HG02973 (cell line): ENCODE measurements at regions not wholly inside any gene's neighbourhood (a gene's known extent, or its start where the extent isn't known, plus 50 kb on each side); places are given as distances from the start of the nearest gene placed in this dataset.
"Not testable (repeated sequence)": the region's sequence is repeated elsewhere in the genome, so short reads cannot be mapped to it uniquely, and the experiment has no call there.

ENCODE experiments used
- ATAC-seq: cut with Tn5 transposase; IDR thresholded peaks from one replicate; pipeline ENCODE4 v1.9.1; 2021; ENCODE audit warnings: moderate library complexity; ENCODE audit not compliant: unreplicated experiment

DNA sequence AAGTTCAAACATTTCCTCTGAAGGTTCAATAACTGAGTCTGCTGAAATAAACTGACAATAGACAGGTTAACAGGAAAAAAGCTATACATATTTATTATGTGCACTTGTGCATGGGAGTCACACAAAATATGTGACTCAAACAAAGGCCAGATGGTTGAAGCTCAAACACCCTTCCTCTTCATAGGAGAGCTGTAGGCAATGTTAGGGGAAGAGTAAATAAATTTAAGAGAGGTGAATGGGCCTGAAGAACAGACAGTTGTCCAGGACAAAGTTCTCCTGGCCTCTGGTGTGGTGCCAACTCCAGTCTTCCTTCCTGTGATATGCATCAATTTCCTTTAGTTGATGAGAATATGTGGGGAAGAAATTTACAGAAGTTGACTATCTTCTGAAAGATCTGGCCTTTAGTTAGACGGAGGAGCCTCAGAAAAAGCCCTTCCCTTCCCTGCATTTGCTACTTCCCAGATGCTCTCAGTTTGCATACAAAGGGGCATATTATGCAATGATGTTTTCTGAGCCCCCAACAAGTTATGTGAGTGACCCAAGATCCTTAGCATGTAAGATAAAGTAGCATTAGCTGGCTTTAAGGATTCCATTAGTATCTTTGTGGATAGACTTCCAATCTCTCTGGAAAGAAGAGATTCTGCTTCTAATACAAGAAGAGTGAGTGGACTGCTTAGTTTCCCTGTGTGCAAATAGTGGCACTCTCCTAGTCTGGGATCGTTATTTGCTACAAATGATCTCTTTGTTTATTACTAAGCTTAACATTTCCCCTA, 96.4 kb upstream of the IGSF10 start:
- no peak for ATAC-seq

DNA sequence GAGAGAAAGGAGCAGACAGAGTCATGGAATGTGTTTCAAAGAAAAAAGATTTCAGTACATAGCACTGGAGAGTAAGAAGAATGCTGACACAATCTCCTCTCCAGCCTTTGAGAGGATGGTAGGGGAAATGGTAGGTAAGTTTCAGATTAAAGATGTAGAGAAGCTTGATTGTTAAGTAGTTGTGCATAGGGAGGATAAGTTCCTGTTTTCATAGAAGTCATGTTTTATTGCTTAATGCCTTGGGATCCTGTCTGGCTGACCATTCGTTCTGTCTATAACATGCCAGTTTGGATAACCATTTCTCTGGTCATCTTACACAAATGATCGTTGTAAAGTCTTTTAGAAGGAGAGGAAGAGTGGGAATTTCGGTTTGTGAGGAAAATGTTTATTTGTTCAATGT, 95.7 kb upstream of the IGSF10 start:
- ATAC-seq: no peak

DNA sequence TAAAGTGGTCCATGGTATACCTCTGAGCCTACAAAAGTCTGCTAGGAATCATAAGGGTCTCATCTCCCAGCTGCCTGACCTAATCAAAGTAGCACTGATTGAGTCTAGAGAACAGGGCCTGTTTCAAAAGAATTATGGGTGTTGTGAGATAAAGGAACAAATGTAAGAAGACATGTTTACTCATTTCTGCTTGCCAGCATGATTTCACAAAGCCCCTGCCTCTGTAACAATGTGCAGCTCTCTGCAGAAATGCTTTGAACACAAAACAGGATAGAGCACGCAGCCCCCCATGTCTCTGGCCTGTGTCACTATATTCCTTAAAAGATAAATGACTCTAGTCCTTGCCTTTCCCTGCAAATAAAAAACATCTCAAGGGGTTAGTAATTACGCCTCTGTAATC, 94.7 kb upstream of the IGSF10 start:
- no peak for ATAC-seq

DNA sequence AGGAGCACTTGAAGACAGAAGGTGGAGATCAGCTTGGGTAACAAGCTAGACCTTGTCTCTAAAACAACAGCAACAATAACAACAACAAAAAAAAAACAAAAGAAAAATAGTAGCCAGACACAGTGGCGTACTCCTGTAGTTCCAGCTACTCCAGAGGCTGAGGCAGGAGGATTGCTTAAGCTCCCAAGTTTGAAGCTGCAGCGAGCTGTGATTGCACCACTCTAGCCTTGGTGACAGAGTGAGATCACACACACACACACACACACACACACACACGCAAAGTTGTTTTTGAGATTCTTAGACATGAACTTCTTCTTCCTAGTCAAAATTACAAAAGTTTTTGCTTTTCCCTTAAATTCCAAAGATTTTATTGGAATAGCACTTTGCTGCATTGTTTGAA, 93.0 kb upstream of the IGSF10 start:
- no peak for ATAC-seq

DNA sequence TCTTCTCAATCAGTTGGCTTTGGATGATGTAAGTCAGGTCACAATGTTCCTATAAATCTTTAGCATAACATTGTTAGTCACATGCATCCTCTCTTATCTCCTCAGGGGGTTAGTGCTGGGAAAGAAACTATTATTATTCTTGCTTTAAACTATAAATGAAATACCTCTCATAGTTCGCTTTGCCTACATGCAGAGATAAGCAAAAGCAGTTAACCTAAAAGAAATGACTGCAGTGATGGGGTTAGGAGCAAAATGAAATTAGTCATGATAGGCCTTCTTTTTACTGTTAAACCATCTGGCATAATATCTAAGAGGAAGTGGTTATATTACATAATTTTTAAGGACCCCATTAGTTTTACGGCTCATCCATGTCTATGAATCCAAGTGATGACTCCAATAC, 91.7 kb upstream of the IGSF10 start:
- ATAC-seq: no peak

DNA sequence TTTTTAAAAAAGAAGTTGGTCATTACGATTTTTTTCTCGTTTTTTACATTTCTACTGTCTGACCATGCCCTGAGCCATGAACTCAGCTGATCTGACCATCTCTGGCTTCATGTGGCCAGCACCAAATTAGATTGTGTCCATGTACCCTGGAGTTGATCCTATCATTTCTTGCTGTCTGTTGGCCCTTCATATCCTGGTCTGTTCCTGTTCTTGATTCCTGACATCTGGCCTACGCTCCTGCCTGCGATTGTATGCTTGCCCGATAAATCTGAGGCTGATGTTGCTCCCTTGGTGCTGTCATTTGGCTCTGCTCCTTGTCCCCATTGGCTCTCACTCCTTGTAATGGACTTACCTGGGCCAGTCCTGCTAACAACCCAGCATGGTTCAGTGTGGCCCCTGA, 89.8 kb upstream of the IGSF10 start:
- no peak for ATAC-seq

DNA sequence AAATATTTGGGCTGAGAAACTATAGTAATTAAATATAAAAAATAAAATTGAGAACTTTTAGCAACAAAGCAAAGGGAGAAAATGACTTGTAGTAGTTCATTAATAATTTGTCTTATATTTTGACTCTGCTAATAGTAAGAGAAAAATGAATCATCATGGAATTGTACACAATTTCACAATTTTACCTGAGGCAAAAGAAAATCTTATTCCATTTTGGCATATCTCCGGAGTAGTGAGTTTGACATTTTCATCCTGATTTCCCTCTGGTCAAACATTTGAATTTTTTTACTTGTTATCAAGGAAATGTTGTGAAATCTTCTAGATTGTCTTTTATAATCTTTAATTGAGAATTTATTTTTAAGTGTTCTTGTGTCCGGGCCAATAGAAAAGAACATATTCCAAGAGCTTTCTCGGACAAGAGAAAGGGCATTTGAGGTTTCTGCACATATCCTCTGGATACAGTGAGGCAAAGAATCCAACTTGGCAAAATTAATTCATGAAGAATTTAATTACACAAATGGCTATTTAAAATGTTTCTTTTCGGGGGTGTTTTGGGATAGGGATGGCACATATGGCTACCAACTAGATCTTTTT, 89.3 kb upstream of the IGSF10 start:
- ATAC-seq: no peak

DNA sequence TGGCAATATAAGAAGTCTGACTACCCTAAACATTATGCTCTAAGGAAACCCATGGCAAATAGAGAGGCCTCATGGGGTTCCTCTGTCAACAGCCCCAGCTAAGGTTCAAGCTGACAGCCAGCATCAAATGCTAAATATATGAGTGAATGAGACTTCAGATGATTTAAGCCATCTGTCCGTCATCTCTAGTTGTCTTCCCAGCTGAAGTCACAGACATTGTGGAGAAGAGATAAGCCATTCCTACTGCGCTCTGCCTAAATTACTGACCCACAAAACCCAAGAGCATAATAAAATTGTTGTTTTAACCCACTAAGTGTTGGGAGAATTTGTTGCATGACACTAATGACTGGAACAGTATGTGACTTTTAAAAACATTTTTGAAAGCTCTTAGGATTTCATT, 87.3 kb upstream of the IGSF10 start:
- no peak for ATAC-seq

DNA sequence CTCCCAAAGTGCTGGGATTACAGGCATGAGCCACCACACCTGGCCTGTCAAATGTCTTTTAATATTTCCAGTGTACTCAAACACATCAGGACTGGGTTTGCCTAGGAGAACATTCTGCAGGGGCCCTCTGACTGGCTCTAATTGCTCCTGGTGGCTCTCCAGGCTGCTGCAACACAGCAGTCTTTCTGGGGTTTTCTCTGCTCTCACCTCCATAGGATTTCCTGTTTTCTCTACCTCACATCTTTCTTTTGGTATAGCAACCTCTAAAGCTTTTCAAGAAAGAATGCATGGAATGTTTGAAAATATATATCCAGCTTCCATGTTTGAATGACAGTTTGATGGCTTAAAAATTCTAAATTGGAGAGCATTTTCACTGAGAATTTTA, 83.3 kb upstream of the IGSF10 start:
- ATAC-seq: no peak

DNA sequence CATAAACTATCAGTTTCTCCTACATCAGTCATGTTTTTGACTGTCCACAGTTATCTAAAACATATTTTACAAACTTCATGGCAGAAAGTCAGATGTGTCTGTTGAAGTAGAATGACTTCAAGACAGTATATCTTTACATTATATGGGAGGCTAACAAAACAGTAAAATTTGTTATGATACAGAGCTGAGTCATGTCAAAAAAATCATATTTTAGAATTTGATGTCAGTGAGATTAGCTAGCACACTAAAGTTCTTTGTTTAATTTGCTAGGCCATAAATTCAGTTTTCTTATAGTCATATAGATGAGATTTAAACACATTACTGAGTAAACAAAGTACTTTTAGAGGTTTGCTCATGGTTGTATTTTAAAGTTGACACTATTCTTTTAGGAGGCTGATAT, 80.3 kb upstream of the IGSF10 start:
- no peak for ATAC-seq

DNA sequence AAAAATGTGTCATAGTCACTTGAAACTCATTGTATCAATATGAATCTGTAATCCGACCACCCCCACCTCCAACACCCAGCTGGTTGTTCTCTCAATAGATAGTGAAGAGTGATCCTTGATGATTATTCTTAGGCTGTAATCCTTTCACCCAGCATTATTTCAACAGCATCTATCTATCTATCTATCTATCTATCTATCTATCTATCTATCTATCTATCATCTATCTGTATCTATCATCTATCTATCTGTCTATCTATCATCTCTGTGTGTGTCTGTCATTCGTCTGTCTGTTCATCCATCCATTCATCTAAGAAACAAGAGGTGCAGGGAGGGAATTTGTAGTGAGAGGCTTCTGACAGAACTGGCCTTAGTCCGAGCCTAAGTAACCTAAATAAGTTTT, 78.7 kb upstream of the IGSF10 start:
- no peak for ATAC-seq

DNA sequence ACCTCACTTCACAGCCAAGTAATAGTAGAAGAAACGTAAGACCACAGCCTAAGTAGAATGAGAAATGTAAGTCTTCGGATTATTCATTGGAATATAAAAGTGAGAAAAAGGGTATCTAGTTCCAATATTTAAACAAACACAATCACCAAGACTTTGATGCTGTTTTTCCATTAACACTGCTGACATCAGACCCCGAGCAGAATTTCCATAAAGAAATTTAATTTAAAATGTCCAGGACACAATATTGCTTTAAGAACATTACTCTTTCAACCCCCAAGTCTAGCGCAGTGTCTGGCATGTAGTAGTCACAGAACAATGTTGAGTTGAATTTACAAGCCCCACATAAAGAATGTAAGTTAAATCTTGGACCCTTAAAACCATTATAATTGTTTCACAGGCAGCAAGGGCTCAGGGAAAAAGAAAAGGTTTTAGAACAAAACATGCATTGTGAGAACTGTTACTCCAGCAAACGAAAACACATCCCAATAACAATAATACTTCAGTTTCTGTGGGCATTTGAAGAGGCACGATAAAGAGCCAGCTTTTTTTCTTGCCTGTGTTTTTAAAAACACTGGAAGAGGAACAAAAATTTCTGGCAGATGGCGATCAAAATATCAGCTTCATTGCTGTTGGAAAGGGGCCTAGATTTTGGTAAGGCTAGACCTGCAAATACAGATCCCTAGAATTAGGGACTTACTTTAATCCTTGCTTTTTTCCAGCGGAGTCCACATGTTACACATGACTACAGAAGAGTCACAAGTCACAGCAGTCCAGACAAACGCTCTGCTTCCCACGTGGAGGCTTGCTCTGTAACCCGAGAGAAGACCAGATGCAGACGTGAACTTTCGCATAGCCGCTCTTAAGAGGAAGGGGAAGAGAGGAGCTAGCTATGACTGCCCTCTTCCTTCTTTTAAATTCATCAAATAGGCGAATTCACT, 77.9 kb upstream of the IGSF10 start:
- ATAC-seq: no peak

DNA sequence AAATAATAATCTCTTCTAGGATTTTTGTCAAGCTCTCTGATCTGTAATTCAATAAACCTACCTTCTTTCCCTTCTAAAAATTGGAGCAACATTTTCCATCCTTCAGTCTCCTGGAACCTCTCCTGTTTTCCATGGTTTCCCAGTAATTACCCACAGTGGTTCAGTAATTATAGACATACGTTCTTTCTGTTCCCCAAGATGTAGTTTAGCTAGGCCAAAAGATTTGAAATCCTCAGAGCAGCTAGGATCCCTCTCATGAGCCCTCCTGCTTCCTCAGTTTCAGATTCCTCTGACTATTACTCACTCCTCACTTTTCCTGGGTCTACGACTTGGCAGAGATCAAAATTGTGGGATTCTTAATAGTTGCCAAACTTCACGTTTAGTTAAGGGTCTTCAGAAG, 76.9 kb upstream of the IGSF10 start:
- no peak for ATAC-seq

DNA sequence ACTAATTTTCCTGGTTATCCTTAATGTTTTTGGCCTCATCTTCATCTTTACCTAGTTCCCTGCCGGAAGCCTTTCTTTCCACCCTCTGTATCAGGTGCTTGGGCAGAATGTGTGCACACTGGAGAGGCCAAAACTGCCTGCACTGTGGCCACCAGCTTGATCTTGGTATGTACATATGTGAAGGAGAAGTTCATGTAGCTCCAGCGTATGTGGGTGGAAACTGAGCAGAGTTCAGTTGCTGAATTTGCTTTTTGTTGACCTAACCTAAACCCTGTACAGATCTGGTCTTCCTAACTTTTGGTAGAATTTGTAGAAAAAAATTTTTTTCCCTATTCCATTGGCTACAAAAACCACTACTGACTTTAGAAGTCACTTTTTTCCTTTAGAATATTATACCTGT, 65.9 kb upstream of the IGSF10 start:
- no peak for ATAC-seq

DNA sequence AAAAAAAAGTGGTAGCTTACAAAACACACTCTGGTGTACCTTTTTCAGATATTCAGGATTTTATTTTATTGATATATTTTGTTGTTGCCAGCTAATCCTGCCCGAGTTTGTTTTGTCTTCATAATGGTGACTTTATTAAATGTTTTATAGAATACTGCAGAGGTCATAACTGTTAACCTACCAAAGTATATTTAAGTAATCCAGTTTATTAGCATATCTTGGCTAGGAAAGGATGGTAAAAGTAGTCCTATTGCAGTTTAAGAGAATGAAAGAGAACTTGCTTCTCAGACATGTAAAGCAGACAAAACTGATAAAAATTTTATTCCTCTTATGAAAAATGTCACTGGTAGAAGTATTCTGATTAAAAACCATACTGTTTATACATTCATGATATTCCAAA, 59.2 kb upstream of the IGSF10 start:
- ATAC-seq: no peak

DNA sequence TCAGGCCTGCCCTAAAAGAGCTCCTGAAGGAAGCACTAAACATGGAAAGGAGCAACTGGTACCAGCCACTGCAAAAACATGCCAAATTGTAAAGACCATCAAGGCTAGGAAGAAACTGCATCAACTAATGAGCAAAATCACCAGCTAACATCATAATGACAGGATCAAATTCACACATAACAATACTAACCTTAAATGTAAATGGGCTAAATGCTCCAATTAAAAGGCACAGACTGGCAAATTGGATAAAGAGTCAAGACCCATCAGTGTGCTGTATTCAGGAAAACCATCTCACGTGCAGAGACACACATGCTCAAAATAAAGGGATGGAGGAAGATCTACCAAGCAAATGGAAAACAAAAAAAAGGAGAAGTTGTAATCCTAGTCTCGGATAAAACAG, 50.6 kb upstream of the IGSF10 start:
- not testable (repeated sequence) for ATAC-seq
